ENCODE measurements at regions not wholly inside any gene's neighbourhood (a gene's known extent, or its start where the extent isn't known, plus 50 kb on each side); places are given as distances from the start of the nearest gene placed in this dataset.

- in situ Hi-C loops (cut with MboI; ENCODE audit: low sequenced_read_pairs) = no loop called here
- H3K27me3 ChIP-seq (ENCODE audit: low read depth) = peaks cover 5% of the 10 kb centered on the region; the same call in 1 of the 2 replicates
These were observed 305.7 kb upstream of the SKOR2 start for GRCh38 chr18:47557160-47557559.

GRCh38 chr18:47552783-47553182, 301.3 kb upstream of the SKOR2 start:
- Histone ChIP-seq H3K9me3 (no peaks in the 10 kb centered on the region), H3K36me3 (replicated peaks) (no peaks in the 10 kb centered on the region), H3K4me1 (no peaks in the 10 kb centered on the region), H3K27me3 (ENCODE audit: low read depth) (peaks cover 7% of the 10 kb centered on the region), H3K4me3 (no peak overlapping the region)
- in situ Hi-C loops (cut with MboI; ENCODE audit: low sequenced_read_pairs) = no loop called here
- no peak for DNase-seq (ENCODE audit: low spot score in 2 of 2)

More at GRCh38 chr18:47557160-47557559, 305.7 kb upstream of the SKOR2 start:
- Histone ChIP-seq H3K9me3 (no peaks in the 10 kb centered on the region), H3K36me3 (replicated peaks) (no peaks in the 10 kb centered on the region), H3K4me3 (no peak overlapping the region), H3K4me1 (no peaks in the 10 kb centered on the region)
- no peak for DNase-seq (ENCODE audit: low spot score in 2 of 2)

GRCh38 chr18:47550611-47551010, 299.2 kb upstream of the SKOR2 start:
- DNase-seq (ENCODE audit: low spot score in 2 of 2) = no peak
- Histone ChIP-seq H3K36me3 (replicated peaks) (no peaks in the 10 kb centered on the region), H3K4me1 (no peaks in the 10 kb centered on the region), H3K27me3 (ENCODE audit: low read depth) (peaks cover 8% of the 10 kb centered on the region), H3K4me3 (no peak overlapping the region), H3K9me3 (no peaks in the 10 kb centered on the region)
- in situ Hi-C loops (cut with MboI; ENCODE audit: low sequenced_read_pairs) = no loop called here

- Histone ChIP-seq H3K4me3 (no peak overlapping the region), H3K4me1 (no peaks in the 10 kb centered on the region), H3K36me3 (replicated peaks) (no peaks in the 10 kb centered on the region), H3K27me3 (ENCODE audit: low read depth) (peaks cover 8% of the 10 kb centered on the region), H3K9me3 (no peaks in the 10 kb centered on the region)
- DNase-seq (ENCODE audit: low spot score in 2 of 2) = no peak
- in situ Hi-C loops (cut with MboI; ENCODE audit: low sequenced_read_pairs) = no loop called here
These were observed 297.6 kb upstream of the SKOR2 start for GRCh38 chr18:47549021-47549540.

GRCh38 chr18:47547539-47548202, 296.2 kb upstream of the SKOR2 start:
- Histone ChIP-seq H3K4me1 (no peaks in the 10 kb centered on the region), H3K9me3 (no peaks in the 10 kb centered on the region), H3K36me3 (replicated peaks) (no peaks in the 10 kb centered on the region), H3K27me3 (ENCODE audit: low read depth) (peaks cover 7% of the 10 kb centered on the region), H3K4me3 (no peak overlapping the region)
- DNase-seq (ENCODE audit: low spot score in 2 of 2) = no peak
- in situ Hi-C loops (cut with MboI; ENCODE audit: low sequenced_read_pairs) = no loop called here

GRCh38 chr18:47545613-47546012, 294.2 kb upstream of the SKOR2 start:
- peaks cover 5% of the 10 kb centered on the region for H3K27me3 ChIP-seq (ENCODE audit: low read depth)
- H3K4me3 ChIP-seq = no peak overlapping the region
- no peaks in the 10 kb centered on the region for H3K9me3 ChIP-seq
- DNase-seq (ENCODE audit: low spot score in 2 of 2) = no peak
- in situ Hi-C loops (cut with MboI; ENCODE audit: low sequenced_read_pairs) = no loop called here
- H3K36me3 ChIP-seq (replicated peaks) = no peaks in the 10 kb centered on the region
- no peaks in the 10 kb centered on the region for H3K4me1 ChIP-seq

GRCh38 chr18:47543080-47543479, 291.6 kb upstream of the SKOR2 start:
- peaks cover 4% of the 10 kb centered on the region for H3K27me3 ChIP-seq (ENCODE audit: low read depth)

GRCh38 chr18:47542551-47542950, 291.1 kb upstream of the SKOR2 start:
- no peak for DNase-seq (ENCODE audit: low spot score in 2 of 2)
- Histone ChIP-seq H3K9me3 (no peaks in the 10 kb centered on the region), H3K4me3 (no peak overlapping the region), H3K36me3 (replicated peaks) (no peaks in the 10 kb centered on the region), H3K4me1 (no peaks in the 10 kb centered on the region), H3K27me3 (ENCODE audit: low read depth) (no peaks in the 10 kb centered on the region)
- in situ Hi-C loops (cut with MboI; ENCODE audit: low sequenced_read_pairs) = no loop called here

More at GRCh38 chr18:47543080-47543479, 291.6 kb upstream of the SKOR2 start:
- DNase-seq (ENCODE audit: low spot score in 2 of 2) = no peak
- H3K9me3 ChIP-seq = no peaks in the 10 kb centered on the region
- H3K4me3 ChIP-seq = no peak overlapping the region
- no peaks in the 10 kb centered on the region for H3K4me1 ChIP-seq
- no peaks in the 10 kb centered on the region for H3K36me3 ChIP-seq (replicated peaks)
- in situ Hi-C loops (cut with MboI; ENCODE audit: low sequenced_read_pairs) = no loop called here

- no peaks in the 10 kb centered on the region for H3K9me3 ChIP-seq
- no peak for DNase-seq (ENCODE audit: low spot score in 2 of 2)
- H3K36me3 ChIP-seq (replicated peaks) = no peaks in the 10 kb centered on the region
- in situ Hi-C loops (cut with MboI; ENCODE audit: low sequenced_read_pairs) = no loop called here
- no peaks in the 10 kb centered on the region for H3K4me1 ChIP-seq
- H3K27me3 ChIP-seq (ENCODE audit: low read depth) = peaks cover 5% of the 10 kb centered on the region
- no peak overlapping the region for H3K4me3 ChIP-seq
These were observed 280.3 kb upstream of the SKOR2 start for GRCh38 chr18:47531717-47532116.

- H3K27me3 ChIP-seq (ENCODE audit: low read depth) = peaks cover 3% of the 10 kb centered on the region; the same call in 1 of the 2 replicates
- no peaks in the 10 kb centered on the region for H3K9me3 ChIP-seq
- H3K36me3 ChIP-seq (replicated peaks) = no peaks in the 10 kb centered on the region
- H3K4me1 ChIP-seq = no peaks in the 10 kb centered on the region
- DNase-seq (ENCODE audit: low spot score in 2 of 2) = no peak
- H3K4me3 ChIP-seq = no peak overlapping the region
- in situ Hi-C loops (cut with MboI; ENCODE audit: low sequenced_read_pairs) = no loop called here
These were observed 279.2 kb upstream of the SKOR2 start for GRCh38 chr18:47530695-47531094.

- in situ Hi-C loops (cut with MboI; ENCODE audit: low sequenced_read_pairs) = no loop called here
- no peak overlapping the region for H3K4me3 ChIP-seq
- DNase-seq (ENCODE audit: low spot score in 2 of 2) = no peak
- no peaks in the 10 kb centered on the region for H3K36me3 ChIP-seq (replicated peaks)
- H3K4me1 ChIP-seq = no peaks in the 10 kb centered on the region
- H3K27me3 ChIP-seq (ENCODE audit: low read depth) = peaks cover 3% of the 10 kb centered on the region; the same call in 1 of the 2 replicates
- no peaks in the 10 kb centered on the region for H3K9me3 ChIP-seq
These were observed 276.9 kb upstream of the SKOR2 start for GRCh38 chr18:47528343-47528742.

- no peak overlapping the region for H3K4me3 ChIP-seq
- 0 out of 2 replicates have a peak, but pooled peaks cover 3% of the 10 kb centered on the region for H3K27me3 ChIP-seq (ENCODE audit: low read depth)
- no peaks in the 10 kb centered on the region for H3K9me3 ChIP-seq
- no peaks in the 10 kb centered on the region for H3K4me1 ChIP-seq
- no peak for DNase-seq (ENCODE audit: low spot score in 2 of 2)
- H3K36me3 ChIP-seq (replicated peaks) = no peaks in the 10 kb centered on the region
- in situ Hi-C loops (cut with MboI; ENCODE audit: low sequenced_read_pairs) = no loop called here
These were observed 274.7 kb upstream of the SKOR2 start for GRCh38 chr18:47526147-47526546.

- in situ Hi-C loops (cut with MboI; ENCODE audit: low sequenced_read_pairs) = no loop called here
- Histone ChIP-seq H3K9me3 (no peaks in the 10 kb centered on the region), H3K4me1 (no peaks in the 10 kb centered on the region), H3K4me3 (no peak overlapping the region), H3K27me3 (ENCODE audit: low read depth) (peaks cover 3% of the 10 kb centered on the region; the same call in 1 of the 2 replicates), H3K36me3 (replicated peaks) (no peaks in the 10 kb centered on the region)
- no peak for DNase-seq (ENCODE audit: low spot score in 2 of 2)
These were observed 270.9 kb upstream of the SKOR2 start for GRCh38 chr18:47522359-47522758.

GRCh38 chr18:47520263-47520662, 268.8 kb upstream of the SKOR2 start:
- H3K27me3 ChIP-seq (ENCODE audit: low read depth) = peaks cover 3% of the 10 kb centered on the region; the same call in 1 of the 2 replicates
- in situ Hi-C loops (cut with MboI; ENCODE audit: low sequenced_read_pairs) = no loop called here
- H3K4me1 ChIP-seq = no peaks in the 10 kb centered on the region
- no peak for DNase-seq (ENCODE audit: low spot score in 2 of 2)
- no peaks in the 10 kb centered on the region for H3K36me3 ChIP-seq (replicated peaks)
- no peaks in the 10 kb centered on the region for H3K9me3 ChIP-seq
- no peak overlapping the region for H3K4me3 ChIP-seq

All from HAP-1 (cell line).